HUES64 (cell line): ENCODE measurements at regions not wholly inside any gene's neighbourhood (a gene's known extent, or its start where the extent isn't known, plus 50 kb on each side); places are given as distances from the start of the nearest gene placed in this dataset.

Experiments used
- H3K27ac ChIP-seq: 2 replicates; pipeline ENCODE4 v1.7.0; 2013; ENCODE audit warnings: low read depth, low read length, inconsistent platforms
- H3K27me3 ChIP-seq: 2 replicates; pipeline ENCODE4 v1.6.1; 2013; ENCODE audit warnings: mild to moderate bottlenecking, low read length; ENCODE audit not compliant: insufficient read depth
- H3K36me3 ChIP-seq: 2 replicates; pipeline ENCODE4 v1.6.1; 2013; ENCODE audit warnings: mild to moderate bottlenecking, low read length; ENCODE audit not compliant: insufficient read depth
- H3K4me1 ChIP-seq: 2 replicates; pipeline ENCODE4 v1.6.1; 2013; ENCODE audit warnings: mild to moderate bottlenecking, low read length, moderate library complexity; ENCODE audit not compliant: insufficient read depth
- H3K4me3 ChIP-seq: 2 replicates; pipeline ENCODE4 v1.5.1; 2013; ENCODE audit warnings: mild to moderate bottlenecking, low read length, moderate library complexity
- H3K9ac ChIP-seq: 2 replicates; pipeline ENCODE4 v1.6.1; 2013; ENCODE audit warnings: mild to moderate bottlenecking, low read depth, low read length
- H3K9me3 ChIP-seq: 2 replicates; pipeline ENCODE4 v1.6.1; 2013; ENCODE audit warnings: low read depth, low read length; ENCODE audit not compliant: insufficient read depth
- WGBS: fragments of 150-250, 120-280 bp; methylation state at CpG from one replicate; pipeline ENCODE4 v1.1.7; 2013; ENCODE audit warnings: missing lambda C conversion rate; 5-methylcytosine and 5-hydroxymethylcytosine counted together

DNA sequence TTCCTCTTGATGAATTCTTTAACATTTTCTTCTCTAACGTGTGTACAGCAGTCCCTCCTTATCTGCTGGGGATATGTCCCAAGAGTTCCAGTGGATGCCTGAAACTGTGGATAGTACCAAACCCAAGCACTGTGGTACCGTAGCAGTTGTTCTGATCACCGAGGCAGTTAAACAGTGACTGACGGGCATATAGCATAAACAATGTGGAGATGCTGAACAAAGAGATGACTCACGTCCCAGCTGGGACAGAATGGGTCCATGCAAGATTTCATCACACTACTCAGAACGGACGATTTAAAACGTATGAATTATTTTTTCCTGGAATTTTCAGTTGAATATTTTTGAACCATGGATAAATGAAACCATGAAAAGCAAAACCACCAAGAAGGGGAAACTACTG lies 54.5 kb upstream of the SPAG16 start:
- Histone ChIP-seq H3K36me3 (no peaks in the 10 kb centered on the region), H3K27me3 (no peaks in the 10 kb centered on the region), H3K27ac (no peak overlapping the region), H3K9me3 (no peaks in the 10 kb centered on the region), H3K4me3 (no peak overlapping the region), H3K9ac (no peak overlapping the region), H3K4me1 (peaks cover 29% of the 10 kb centered on the region)
- WGBS: 87% methylated on average over 8 of the region's 8 CpGs

DNA sequence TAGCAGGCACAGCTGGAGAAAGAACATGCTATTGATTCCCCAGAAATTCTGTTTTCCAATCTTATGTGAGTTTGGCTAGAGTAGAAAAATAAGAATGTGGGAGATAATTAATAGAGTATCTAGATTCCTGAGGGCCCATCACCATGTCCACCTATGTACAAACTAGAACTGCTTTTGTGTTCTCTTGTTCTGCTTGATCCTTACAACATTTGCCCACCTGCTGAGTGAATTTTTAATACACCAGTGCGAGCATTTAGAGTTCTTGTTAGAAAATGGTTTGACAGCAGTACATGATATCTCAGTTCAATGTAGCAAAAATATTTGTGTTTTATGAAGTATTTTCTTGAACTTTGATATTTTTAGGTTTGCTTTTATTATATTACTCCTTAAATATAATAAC lies 52.3 kb upstream of the SPAG16 start:
- no peak overlapping the region for H3K27ac ChIP-seq
- no peaks in the 10 kb centered on the region for H3K9me3 ChIP-seq
- no peaks in the 10 kb centered on the region for H3K36me3 ChIP-seq
- peaks cover 50% of the 10 kb centered on the region for H3K4me1 ChIP-seq
- H3K4me3 ChIP-seq: no peak overlapping the region
- no peak overlapping the region for H3K9ac ChIP-seq
- no peaks in the 10 kb centered on the region for H3K27me3 ChIP-seq
- WGBS: 100% methylated on average over 1 of the region's 1 CpG

DNA sequence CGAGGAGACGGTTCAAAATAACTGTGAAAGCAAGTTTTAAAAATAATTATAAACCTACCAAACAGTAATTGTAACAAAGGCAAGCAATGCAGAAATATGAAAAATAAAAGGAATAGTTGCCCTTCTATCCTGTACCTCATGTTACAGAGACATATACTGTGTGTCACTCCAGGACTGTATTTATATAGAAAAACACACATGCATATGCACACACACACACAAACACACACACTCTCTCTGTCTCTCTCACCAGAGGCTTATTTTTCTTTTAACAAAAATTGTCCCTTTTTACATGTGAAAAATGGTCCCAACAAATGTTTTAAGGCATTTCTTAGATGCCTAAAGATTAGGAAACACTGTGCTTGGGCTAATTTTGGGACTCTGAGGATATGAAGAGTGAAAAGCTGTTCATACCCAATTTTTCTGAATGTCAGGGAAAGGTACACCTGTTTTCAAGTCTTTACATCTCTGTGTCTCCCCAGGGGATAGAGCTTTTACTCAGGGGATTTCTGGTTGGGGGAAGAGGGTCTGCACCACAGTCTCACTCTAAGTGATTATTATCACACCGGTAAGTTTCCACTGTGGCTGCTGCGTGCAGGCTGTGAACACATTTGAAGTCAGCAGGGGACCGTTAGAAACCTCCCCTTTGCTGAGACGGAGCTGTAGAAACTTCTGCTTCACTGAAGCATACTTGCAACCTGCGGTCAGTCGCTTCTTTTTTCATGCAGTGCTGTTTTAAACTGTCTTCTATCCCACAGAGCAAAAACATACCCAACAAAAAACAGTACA lies 51.4 kb upstream of the SPAG16 start:
- Histone ChIP-seq H3K27me3 (no peaks in the 10 kb centered on the region), H3K4me3 (no peak overlapping the region), H3K9me3 (no peaks in the 10 kb centered on the region), H3K36me3 (no peaks in the 10 kb centered on the region), H3K27ac (0 out of 2 replicates have a peak overlapping the region, but pooled peaks have one; percentile 5), H3K9ac (no peak overlapping the region), H3K4me1 (peaks cover 56% of the 10 kb centered on the region)
- 4% methylated on average over 6 of the region's 8 CpGs for WGBS

DNA sequence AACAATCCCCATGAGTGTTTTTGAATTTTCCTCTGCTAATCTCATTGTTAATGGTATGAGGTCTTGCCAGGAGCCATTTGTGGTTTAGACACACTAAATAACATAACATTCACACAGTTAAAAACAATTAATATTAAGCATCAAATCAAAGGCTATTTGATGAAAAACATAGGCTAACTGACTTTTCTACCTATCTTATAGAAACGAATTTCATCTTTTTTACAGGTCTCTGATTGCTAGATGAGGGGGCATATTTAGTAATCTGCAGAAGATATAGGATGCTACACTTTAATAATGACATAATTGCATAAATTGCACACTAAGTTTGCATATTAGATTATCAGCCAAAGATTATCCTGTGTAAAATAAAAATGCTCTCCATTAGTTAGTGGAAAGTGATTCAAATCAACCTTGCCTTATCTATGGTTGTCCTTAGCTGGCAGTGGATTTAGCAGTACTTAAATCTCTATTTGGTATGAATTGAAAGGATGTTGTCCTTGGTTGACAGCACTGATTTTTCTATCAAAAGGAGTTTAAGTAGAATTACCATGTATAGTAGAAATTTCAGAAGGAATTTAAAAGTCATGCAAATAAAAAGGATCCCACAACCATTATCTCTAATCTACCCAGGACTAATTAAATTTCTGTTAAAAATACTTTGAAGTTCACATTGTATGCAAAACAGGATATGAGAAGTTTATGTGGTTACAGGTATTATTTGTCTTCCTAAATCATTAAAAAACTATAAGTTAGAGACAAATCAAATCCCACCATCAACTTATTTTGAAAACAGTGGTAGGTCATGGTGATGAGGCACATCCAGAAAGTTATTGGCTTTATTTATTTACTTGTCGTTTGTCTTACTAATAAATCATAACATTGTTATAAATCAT lies 50.6 kb upstream of the SPAG16 start:
- peaks cover 64% of the 10 kb centered on the region for H3K4me1 ChIP-seq
- no peak overlapping the region for H3K9ac ChIP-seq
- no CpG with 5 or more reads among the region's 2 CpGs for WGBS
- H3K36me3 ChIP-seq: no peaks in the 10 kb centered on the region
- H3K27me3 ChIP-seq: no peaks in the 10 kb centered on the region
- no peak overlapping the region for H3K27ac ChIP-seq
- no peak overlapping the region for H3K4me3 ChIP-seq
- no peaks in the 10 kb centered on the region for H3K9me3 ChIP-seq
